Sigmoid colon (tissue), 4 donors: ENCODE measurements at regions not wholly inside any gene's neighbourhood (a gene's known extent, or its start where the extent isn't known, plus 50 kb on each side); places are given as distances from the start of the nearest gene placed in this dataset.

ENCODE experiments used
- POLR2A ChIP-seq, 2 donors: fragments of 450-650 bp; IDR thresholded peaks; one replicate each; pipeline ENCODE4 v1.6.1; 2016; ENCODE audit warnings: antibody characterized with exemption in 2 of 2, mild to moderate bottlenecking in 2 of 2, moderate library complexity in 2 of 2
- POLR2AphosphoS5 ChIP-seq, 4 donors: sonication (generic); formaldehyde crosslinking; IDR thresholded peaks; one replicate each; pipeline ENCODE4 v1.6.1; 2017; ENCODE audit warnings: antibody characterized with exemption in 4 of 4
- TF ChIP-seq, protein P1 (sequence below), 4 experiments: fragments of 450-650 bp in 3 of 4; fragments of 200-600 bp in 1 of 4; IDR thresholded peaks; one replicate each; pipeline ENCODE4 v1.5.1; 2016 to 2019; ENCODE audit warnings: antibody characterized with exemption in 4 of 4, mild to moderate bottlenecking in 3 of 4, moderate library complexity in 2 of 4

DNA sequence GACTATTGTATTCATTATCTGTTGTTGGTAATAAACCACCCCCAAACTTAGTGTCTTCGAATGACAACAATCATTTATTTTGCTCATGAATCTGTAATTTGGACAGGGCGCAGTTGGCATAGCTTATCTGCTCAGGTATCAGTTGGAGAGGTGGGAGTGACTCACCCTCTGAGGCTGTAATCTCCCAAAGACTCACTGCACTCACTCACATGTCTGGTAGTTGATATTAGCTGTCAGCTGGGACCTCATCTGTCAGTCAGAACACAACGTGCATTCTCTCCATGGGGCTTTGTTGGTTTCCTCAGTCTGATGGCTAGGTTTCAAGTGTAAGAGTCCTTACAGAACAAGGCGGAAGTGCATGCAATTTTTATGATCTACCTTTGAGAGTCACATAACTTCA is 183.5 kb upstream of the PRNP start:
- TF ChIP-seq POLR2A (IDR thresholded peaks at IDR 0.05) (no peak), POLR2AphosphoS5 (IDR thresholded peaks at IDR 0.05) (no peak)
- TF ChIP-seq, protein P1, sequence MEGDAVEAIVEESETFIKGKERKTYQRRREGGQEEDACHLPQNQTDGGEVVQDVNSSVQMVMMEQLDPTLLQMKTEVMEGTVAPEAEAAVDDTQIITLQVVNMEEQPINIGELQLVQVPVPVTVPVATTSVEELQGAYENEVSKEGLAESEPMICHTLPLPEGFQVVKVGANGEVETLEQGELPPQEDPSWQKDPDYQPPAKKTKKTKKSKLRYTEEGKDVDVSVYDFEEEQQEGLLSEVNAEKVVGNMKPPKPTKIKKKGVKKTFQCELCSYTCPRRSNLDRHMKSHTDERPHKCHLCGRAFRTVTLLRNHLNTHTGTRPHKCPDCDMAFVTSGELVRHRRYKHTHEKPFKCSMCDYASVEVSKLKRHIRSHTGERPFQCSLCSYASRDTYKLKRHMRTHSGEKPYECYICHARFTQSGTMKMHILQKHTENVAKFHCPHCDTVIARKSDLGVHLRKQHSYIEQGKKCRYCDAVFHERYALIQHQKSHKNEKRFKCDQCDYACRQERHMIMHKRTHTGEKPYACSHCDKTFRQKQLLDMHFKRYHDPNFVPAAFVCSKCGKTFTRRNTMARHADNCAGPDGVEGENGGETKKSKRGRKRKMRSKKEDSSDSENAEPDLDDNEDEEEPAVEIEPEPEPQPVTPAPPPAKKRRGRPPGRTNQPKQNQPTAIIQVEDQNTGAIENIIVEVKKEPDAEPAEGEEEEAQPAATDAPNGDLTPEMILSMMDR (IDR thresholded peaks at IDR 0.05), result no peak
